GM12874 (cell line): ENCODE measurements at regions not wholly inside any gene's neighbourhood (a gene's known extent, or its start where the extent isn't known, plus 50 kb on each side); places are given as distances from the start of the nearest gene placed in this dataset.

ENCODE experiments used
- CTCF ChIP-seq: IDR thresholded peaks from 2 replicates; pipeline ENCODE4 v1.5.1; 2011; ENCODE audit warnings: low read depth, mild to moderate bottlenecking, control low read depth, low read length, moderate library complexity; ENCODE audit not compliant: insufficient read depth

DNA sequence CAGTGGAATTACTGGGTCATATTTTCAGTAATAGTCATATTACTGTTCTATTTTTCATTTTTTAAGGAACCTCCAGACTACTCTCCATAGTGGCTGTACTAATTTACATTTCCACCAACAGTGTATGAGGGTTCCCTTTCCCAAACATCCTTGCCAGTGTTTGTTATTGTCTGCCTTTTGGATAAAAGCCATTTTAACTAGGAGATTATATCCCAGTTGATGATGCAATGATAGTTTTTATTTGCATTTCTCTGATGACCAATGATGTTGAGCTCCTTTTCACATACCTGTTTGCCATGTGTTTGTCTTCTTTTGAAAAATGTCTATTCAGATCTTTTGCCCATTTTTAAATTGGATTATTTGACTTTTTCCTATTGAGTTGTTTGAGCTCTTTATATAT lies 410.8 kb downstream of the TTLL7 start:
- TF ChIP-seq CTCF, result no peak

GRCh38 chr1:83583351-83584014 lies 415.4 kb downstream of the TTLL7 start:
- 0 out of 2 replicates have a peak, but pooled peaks have one; percentile 26 for TF ChIP-seq CTCF

DNA sequence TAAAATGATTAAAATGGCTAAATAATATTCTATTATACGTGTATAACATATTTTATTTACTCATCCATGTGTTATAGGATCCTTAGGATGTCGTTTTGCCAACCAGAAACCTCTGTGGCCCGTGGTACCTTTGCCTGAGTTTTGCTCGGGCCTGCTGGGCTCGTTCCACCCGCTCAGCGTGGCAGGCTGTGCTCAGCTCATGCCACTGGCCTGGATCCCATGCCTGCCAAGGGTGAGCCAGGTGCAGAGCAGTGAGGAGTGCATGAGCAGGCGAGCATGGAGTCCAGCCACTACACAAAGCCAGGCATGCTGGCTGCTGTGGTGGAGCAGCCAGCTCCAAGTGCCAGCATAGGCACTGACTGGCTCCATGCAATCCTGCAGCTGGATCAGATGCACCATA lies 417.2 kb downstream of the TTLL7 start:
- TF ChIP-seq CTCF, result no peak

DNA sequence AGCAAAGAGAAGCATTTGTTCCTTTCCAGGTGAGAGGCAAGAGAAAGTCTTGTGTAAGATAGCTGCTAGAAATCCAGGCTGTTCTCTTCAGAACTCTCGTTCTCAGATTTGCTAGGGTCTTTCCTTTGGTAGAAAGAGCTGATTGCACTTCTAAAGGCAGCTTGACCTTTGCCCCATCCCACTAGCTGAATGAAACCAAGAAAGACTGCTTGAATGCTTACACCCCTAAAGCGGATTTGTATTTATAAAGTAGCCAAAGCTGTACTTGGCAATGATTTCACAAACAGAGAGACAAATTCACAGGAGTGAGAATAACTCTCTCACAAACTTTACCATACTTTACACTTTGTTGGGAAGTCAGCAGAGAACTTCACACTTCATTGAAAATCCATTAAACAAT lies 424.1 kb downstream of the TTLL7 start:
- TF ChIP-seq CTCF, result no peak

DNA sequence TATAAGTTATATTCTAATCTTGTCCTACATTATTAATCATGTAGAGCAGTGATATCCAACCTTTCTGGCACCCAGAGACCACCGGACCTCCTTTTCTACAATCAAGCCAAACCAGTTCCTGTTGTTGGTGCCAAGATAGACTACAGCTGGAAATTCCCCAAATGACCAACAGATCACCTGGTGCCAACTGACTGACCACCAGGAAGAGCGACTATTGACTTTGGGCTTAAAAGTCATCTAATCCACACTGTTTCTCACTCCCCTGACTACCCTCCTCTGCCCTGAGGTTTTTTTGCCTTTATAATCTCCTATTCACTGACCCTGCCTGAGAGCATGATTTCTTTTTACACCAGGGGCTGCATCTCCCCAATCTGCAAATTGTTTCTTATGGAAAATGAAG lies 425.2 kb downstream of the TTLL7 start:
- no peak for TF ChIP-seq CTCF

- no peak for TF ChIP-seq CTCF
These were observed 427.4 kb downstream of the TTLL7 start for GRCh38 chr1:83571536-83571935.

- no peak for TF ChIP-seq CTCF
These were observed 437.6 kb downstream of the TTLL7 start for GRCh38 chr1:83561346-83561745.
